Stimulated activated CD4-positive, alpha-beta T cell treated with anti-CD3 and anti-CD28 coated beads, Interleukin-15, amount 100 ng/mL, for 24 hours (primary cell): ENCODE measurements at regions not wholly inside any gene's neighbourhood (a gene's known extent, or its start where the extent isn't known, plus 50 kb on each side); places are given as distances from the start of the nearest gene placed in this dataset.

Experiments used
- DNase-seq: peaks from one replicate; pipeline ENCODE4 v3.0.0-alpha.2; 2020

- no peak for DNase-seq
Measured at GRCh38 chr5:57575839-57576238, 93.2 kb upstream of the ACTBL2 start.

DNA sequence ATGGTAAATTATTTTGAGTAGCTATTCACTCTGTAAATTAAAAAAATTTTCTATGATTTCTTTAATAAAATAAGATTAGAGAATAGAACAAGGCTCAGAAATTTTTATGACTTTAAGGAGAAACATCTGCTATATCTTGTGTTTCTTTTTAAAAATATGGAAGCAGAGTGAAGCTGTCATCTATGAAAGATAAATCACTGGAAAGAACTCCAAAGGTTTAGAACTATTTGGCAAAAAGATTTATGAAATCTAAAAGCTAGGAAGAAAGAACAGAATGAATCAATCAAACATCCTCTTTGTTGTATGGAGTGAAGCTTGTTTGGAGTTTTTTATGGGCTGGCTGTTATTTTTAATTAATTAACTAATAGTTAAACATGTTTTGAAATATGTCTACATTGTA lies 89.8 kb upstream of the ACTBL2 start:
- no peak for DNase-seq

DNA sequence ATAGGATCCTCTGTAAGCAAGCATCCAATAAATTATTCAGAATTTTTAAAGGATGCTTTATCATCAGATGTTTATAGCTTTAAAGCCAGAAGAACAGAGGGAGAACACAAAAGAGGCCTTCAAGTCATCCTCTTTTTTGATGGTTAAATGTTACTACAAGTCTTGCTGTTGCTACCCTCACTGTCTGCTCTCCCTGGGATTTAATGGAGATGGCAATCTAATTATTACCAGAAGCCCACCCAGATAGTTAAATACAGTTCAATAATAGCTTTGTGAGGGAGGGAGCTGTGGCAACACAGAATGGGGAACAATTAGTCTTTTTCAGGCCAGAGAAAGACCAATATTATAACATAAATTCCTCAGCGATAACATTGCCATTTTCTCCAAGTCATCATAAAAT lies 87.0 kb upstream of the ACTBL2 start:
- no peak for DNase-seq

DNA sequence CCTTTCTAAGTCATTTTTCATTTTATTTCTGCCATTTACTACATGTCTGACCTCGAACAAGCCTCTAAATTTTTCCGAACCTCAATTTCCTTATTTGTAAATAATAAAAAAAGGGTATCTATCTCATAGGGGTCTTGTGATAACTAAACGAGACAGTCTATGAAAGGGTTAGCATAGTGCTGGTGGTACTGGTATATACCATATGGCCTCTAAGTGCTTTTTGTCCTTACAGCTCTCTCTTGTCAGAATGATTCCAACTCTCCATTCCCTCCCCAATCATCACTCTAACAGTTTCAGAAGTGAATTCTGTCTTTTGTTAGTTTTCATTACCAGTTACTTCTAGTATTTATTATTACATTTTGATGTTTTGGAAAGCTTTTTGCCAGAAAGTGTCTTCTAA lies 85.5 kb upstream of the ACTBL2 start:
- no peak for DNase-seq

DNA sequence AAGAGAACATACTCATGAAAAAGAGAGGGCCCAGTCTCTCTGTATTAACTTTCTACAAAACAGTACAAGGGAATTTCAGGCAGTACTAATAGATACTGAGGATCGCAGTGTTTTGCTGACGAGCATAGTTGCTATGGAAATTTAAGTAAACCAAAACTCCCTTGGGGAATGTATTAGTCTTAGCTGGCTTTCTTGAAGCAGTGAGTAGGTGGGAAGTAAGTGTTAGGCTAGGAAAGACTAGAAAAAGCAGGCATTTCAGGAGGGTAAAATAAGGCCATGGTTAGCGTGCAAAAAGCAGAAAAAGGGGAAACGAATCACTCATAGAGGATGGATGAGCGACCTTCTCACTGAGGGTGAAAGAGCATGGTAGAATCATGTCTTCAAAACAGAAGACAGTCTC lies 84.3 kb upstream of the ACTBL2 start:
- DNase-seq = no peak

- DNase-seq = no peak
Measured at GRCh38 chr5:57561231-57561842, 78.7 kb upstream of the ACTBL2 start.

- no peak for DNase-seq
Measured at GRCh38 chr5:57559110-57559635, 76.6 kb upstream of the ACTBL2 start.

GRCh38 chr5:57552033-57552432 lies 69.4 kb upstream of the ACTBL2 start:
- no peak for DNase-seq

DNA sequence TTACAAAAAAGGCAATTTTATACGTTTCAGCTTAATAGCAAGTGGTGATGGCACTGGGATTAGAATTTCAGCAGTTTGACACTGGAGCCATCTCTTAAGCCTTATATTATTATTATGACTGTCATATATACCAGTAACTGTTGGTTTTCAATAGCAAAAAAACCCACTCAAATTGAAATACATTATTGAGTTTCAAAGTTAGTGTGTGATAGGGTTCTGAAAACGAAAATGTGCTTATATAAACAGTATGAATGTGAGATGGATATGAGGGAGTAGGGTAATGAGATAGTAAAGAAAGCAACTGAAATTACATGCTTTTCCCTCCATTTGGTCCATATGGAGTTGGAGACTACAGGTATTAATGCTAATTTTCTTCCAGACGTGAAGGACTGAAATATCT lies 68.6 kb upstream of the ACTBL2 start:
- no peak for DNase-seq

DNA sequence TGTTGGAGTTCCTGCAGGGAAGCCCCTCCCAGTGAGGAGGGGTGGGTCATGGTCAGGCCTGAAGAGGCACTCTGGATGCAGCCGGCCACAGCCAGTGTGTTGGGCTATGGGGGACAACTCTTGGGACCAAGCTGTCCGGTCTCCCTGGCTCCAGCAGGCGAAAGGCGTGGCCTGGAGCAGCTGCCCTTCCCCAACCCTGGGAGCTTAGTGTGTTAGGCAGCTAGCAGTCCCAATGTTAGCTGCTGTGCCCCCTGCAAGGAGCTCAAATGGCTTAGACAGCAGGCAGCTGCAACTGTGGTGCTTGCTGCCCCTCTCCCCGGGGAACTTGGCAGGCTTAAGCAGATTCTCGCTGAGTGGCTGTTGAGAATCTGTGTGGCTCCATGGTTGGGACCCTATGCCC lies 67.5 kb upstream of the ACTBL2 start:
- DNase-seq = no peak

DNA sequence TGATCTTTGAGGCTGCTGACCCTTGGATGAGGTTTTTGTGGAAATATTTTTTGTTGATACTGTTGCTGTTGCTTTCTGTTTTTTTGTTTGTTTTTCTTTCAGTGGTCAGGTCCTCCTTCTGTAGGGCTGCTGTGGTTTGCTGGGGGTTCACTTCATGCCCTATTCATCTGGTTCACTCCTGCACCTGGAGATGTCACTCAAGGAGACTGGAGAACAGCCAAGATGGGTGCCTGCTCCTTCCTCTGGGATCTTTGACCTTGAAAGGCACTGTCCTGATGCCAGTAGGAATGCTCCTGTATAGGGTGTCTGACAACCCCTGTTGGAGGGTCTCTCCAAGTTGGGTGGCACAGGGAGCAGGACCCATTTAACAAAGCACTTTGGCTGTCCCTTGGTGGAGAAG lies 67.0 kb upstream of the ACTBL2 start:
- DNase-seq = no peak

DNA sequence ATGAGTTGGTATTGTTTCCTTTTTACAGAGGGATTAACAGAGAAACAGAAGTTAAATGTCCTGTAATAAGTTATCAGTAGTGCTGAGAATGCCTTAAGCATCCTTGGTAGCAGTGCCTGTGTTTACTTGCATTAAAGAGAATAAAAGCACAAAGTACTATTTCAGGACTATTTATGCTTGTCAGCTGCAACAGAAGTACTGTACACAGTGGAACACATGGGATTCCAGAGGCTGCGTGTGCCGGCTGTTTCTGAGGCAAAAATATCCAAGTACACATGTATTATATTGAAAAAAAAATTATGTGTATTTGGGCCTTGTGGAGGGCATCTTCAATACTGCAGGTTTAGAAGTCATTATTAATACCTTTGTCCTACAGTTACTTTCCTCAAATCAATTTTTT lies 58.2 kb upstream of the ACTBL2 start:
- DNase-seq = no peak

- no peak for DNase-seq
Measured at GRCh38 chr5:57539281-57539701, 56.7 kb upstream of the ACTBL2 start.

GRCh38 chr5:57538341-57538955 lies 55.8 kb upstream of the ACTBL2 start:
- peak; percentile 16 for DNase-seq

GRCh38 chr5:57537811-57538210 lies 55.2 kb upstream of the ACTBL2 start:
- no peak for DNase-seq

- DNase-seq = no peak
Measured at GRCh38 chr5:57532513-57533497, 50.2 kb upstream of the ACTBL2 start.
